Myocyte (in vitro differentiated cells): ENCODE measurements at regions not wholly inside any gene's neighbourhood (a gene's known extent, or its start where the extent isn't known, plus 50 kb on each side); places are given as distances from the start of the nearest gene placed in this dataset.
"Not testable (repeated sequence)": the region's sequence is repeated elsewhere in the genome, so short reads cannot be mapped to it uniquely, and the experiment has no call there.

Experiments
- DNase-seq: peaks from one replicate; pipeline ENCODE4 v3.0.0-alpha.2; 2012; ENCODE audit warnings: low read depth

GRCh38 chr5:114148728-114149127, 213.1 kb upstream of the KCNN2 start:
- not testable (repeated sequence) for DNase-seq

GRCh38 chr5:114152656-114153360, 209.1 kb upstream of the KCNN2 start:
- DNase-seq, result no peak

GRCh38 chr5:114153392-114153791, 208.5 kb upstream of the KCNN2 start:
- no peak for DNase-seq

GRCh38 chr5:114153833-114154232, 208.0 kb upstream of the KCNN2 start:
- no peak for DNase-seq

GRCh38 chr5:114166081-114166480, 195.8 kb upstream of the KCNN2 start:
- no peak for DNase-seq

- no peak for DNase-seq
Observed at GRCh38 chr5:114174131-114174530, 187.7 kb upstream of the KCNN2 start.

GRCh38 chr5:114174837-114175236, 187.0 kb upstream of the KCNN2 start:
- DNase-seq, result no peak

- DNase-seq, result no peak
Observed at GRCh38 chr5:114176356-114176755, 185.5 kb upstream of the KCNN2 start.

GRCh38 chr5:114179134-114179533, 182.7 kb upstream of the KCNN2 start:
- DNase-seq, result no peak

GRCh38 chr5:114184006-114184405, 177.9 kb upstream of the KCNN2 start:
- no peak for DNase-seq

GRCh38 chr5:114185274-114185673, 176.6 kb upstream of the KCNN2 start:
- no peak for DNase-seq

GRCh38 chr5:114191441-114191840, 170.4 kb upstream of the KCNN2 start:
- DNase-seq, result no peak

- DNase-seq, result no peak
Observed at GRCh38 chr5:114192108-114192507, 169.8 kb upstream of the KCNN2 start.

- DNase-seq, result no peak
Observed at GRCh38 chr5:114201332-114201731, 160.5 kb upstream of the KCNN2 start.

- DNase-seq, result no peak
Observed at GRCh38 chr5:114204923-114205322, 156.9 kb upstream of the KCNN2 start.

- DNase-seq, result no peak
Observed at GRCh38 chr5:114206640-114207039, 155.2 kb upstream of the KCNN2 start.

GRCh38 chr5:114207615-114208014, 154.3 kb upstream of the KCNN2 start:
- no peak for DNase-seq

- DNase-seq, result no peak
Observed at GRCh38 chr5:114208120-114208519, 153.8 kb upstream of the KCNN2 start.

GRCh38 chr5:114208588-114208987, 153.3 kb upstream of the KCNN2 start:
- no peak for DNase-seq

- DNase-seq, result no peak
Observed at GRCh38 chr5:114210662-114211061, 151.2 kb upstream of the KCNN2 start.

GRCh38 chr5:114221807-114222206, 140.1 kb upstream of the KCNN2 start:
- no peak for DNase-seq

GRCh38 chr5:114223866-114224265, 138.0 kb upstream of the KCNN2 start:
- no peak for DNase-seq

GRCh38 chr5:114237766-114238165, 124.1 kb upstream of the KCNN2 start:
- no peak for DNase-seq
